HepG2 (cell line): ENCODE measurements at regions not wholly inside any gene's neighbourhood (a gene's known extent, or its start where the extent isn't known, plus 50 kb on each side); places are given as distances from the start of the nearest gene placed in this dataset.

Experiments used
- ATAC-seq: fragments of 200-7000 bp; cut with Tn5 transposase; 3 replicates; pipeline ENCODE4 v1.9.1; 2020; ENCODE audit warnings: mild to moderate bottlenecking, moderate library complexity
- BruUV-seq: library from RNA; stranded (reverse); fragments of 400-500 nt; replicated peaks from 2 replicates; lab custom pipeline; 2021; lab: Mats Ljungman, UMichigan
- CTCF ChIA-PET: fragments of 300-600 bp; formaldehyde crosslinking; extraction: SDS; loops from one replicate; lab custom pipeline; 2021; ENCODE audit warnings: low total read pairs, inconsistent platforms, low intra/inter-chr PET ratio; lab: Yijun Ruan, JAX
- POLR2A ChIA-PET: fragments of 350-600 bp; sonication (Branson Sonifier 250); formaldehyde crosslinking; loops from one replicate; lab custom pipeline; 2020; ENCODE audit warnings: antibody characterized with exemption, inconsistent platforms; lab: Yijun Ruan, JAX
- DNase-seq: peaks from one replicate; pipeline ENCODE4 v3.0.0-alpha.2; 2015; ENCODE audit warnings: low spot score
- FAIRE-seq: peaks from 3 replicates; lab custom pipeline; 2011; peaks lifted over from hg19 to GRCh38; lab: Jason Lieb, UNC
- H2AFZ ChIP-seq: one replicate; pipeline ENCODE4 v1.6.1; 2011; ENCODE audit warnings: low read length, inconsistent platforms
- H3K27ac ChIP-seq: fragments of 300-600 bp; 3 replicates; pipeline ENCODE4 v1.8.0; 2011; ENCODE audit warnings: mixed run types, mild to moderate bottlenecking, mixed read lengths, low read length, inconsistent platforms; ENCODE audit not compliant: insufficient read depth; ENCODE audit errors: extremely low read length
- H3K27me3 ChIP-seq, 2 experiments: fragments of 200-600 bp in 1 of 2; 2 replicates in 1 of 2; 3 replicates in 1 of 2; pipeline versions ENCODE4 v1.6.0 to v1.8.0; 2011; ENCODE audit warnings: low read length in 2 of 2, mild to moderate bottlenecking in 2 of 2, moderate library complexity in 2 of 2, inconsistent platforms in 1 of 2; ENCODE audit not compliant: insufficient read depth in 2 of 2, control insufficient read depth in 1 of 2
- H3K36me3 ChIP-seq, 2 experiments: fragments of 200-600 bp in 1 of 2; replicated peaks in 1 of 2; 2 replicates in 1 of 2; 3 replicates in 1 of 2; pipeline versions ENCODE4 v1.5.1 to v1.8.0; 2011; ENCODE audit warnings: low read length in 2 of 2, inconsistent platforms in 1 of 2; ENCODE audit not compliant: insufficient read depth in 2 of 2, control insufficient read depth in 1 of 2
- H3K4me1 ChIP-seq: 2 replicates; pipeline ENCODE4 v1.5.1; 2012; ENCODE audit warnings: low read length, inconsistent platforms; ENCODE audit not compliant: insufficient read depth
- H3K4me2 ChIP-seq: 2 replicates; pipeline ENCODE4 v1.6.0; 2011; ENCODE audit warnings: low read depth, low read length, inconsistent platforms
- H3K4me3 ChIP-seq, 3 experiments: fragments of 200-600 bp in 1 of 3; sonication (generic), shearing (Covaris generic) in 1 of 3; replicated peaks in 1 of 3; 2 replicates each; pipeline ENCODE4 v1.5.1; 2011 to 2016; ENCODE audit warnings: low read length in 3 of 3, inconsistent platforms in 2 of 3, low read depth in 2 of 3, mild to moderate bottlenecking in 2 of 3, control low read depth in 1 of 3, mixed read lengths in 1 of 3; ENCODE audit not compliant: insufficient read depth in 1 of 3
- H3K79me2 ChIP-seq: one replicate; pipeline ENCODE4 v1.6.1; 2011; ENCODE audit warnings: low read length, inconsistent platforms; ENCODE audit not compliant: insufficient read depth
- H3K9ac ChIP-seq: 2 replicates; pipeline ENCODE4 v1.6.0; 2011; ENCODE audit warnings: mild to moderate bottlenecking, low read depth, low read length, inconsistent platforms; ENCODE audit not compliant: insufficient read depth
- H3K9me3 ChIP-seq: 2 replicates; pipeline ENCODE4 v1.5.1; 2012; ENCODE audit warnings: mild to moderate bottlenecking, low read length
- H4K20me1 ChIP-seq: 2 replicates; pipeline ENCODE4 v1.6.0; 2011; ENCODE audit warnings: inconsistent platforms, mild to moderate bottlenecking, low read length, moderate library complexity; ENCODE audit not compliant: insufficient read depth
- AHDC1 ChIP-seq: sonication (generic); formaldehyde crosslinking; IDR thresholded peaks from 2 replicates; pipeline ENCODE4 v1.5.1; 2020; ENCODE audit warnings: mild to moderate bottlenecking, missing genetic modification reagents, borderline replicate concordance
- CEBPG ChIP-seq: IDR thresholded peaks from 2 replicates; pipeline ENCODE4 v1.6.1; 2016
- CENPT ChIP-seq: sonication (generic); formaldehyde crosslinking; IDR thresholded peaks from 2 replicates; pipeline ENCODE4 v1.8.0; 2022; ENCODE audit warnings: low read depth, mild to moderate bottlenecking, moderate library complexity, missing genetic modification reagents
- FLYWCH1 ChIP-seq: sonication (generic); formaldehyde crosslinking; IDR thresholded peaks from 2 replicates; pipeline ENCODE4 v1.8.1; 2023; ENCODE audit warnings: mild to moderate bottlenecking, missing genetic modification reagents
- LBX2 ChIP-seq: sonication (generic); formaldehyde crosslinking; IDR thresholded peaks from 2 replicates; pipeline ENCODE4 v1.5.0; 2020; ENCODE audit warnings: missing genetic modification reagents, mild to moderate bottlenecking, borderline replicate concordance
- SPEN ChIP-seq: sonication (generic); formaldehyde crosslinking; IDR thresholded peaks from 2 replicates; pipeline ENCODE4 v1.5.1; 2020; ENCODE audit warnings: low read depth, mild to moderate bottlenecking, missing genetic modification reagents
- ZFP91 ChIP-seq: sonication (generic); formaldehyde crosslinking; IDR thresholded peaks from 2 replicates; pipeline ENCODE4 v1.9.0; 2022; ENCODE audit warnings: missing genetic modification reagents, mild to moderate bottlenecking, borderline replicate concordance
- ZNF121 ChIP-seq: sonication (generic); formaldehyde crosslinking; IDR thresholded peaks from 2 replicates; pipeline ENCODE4 v1.5.0; 2020; ENCODE audit warnings: mild to moderate bottlenecking, missing genetic modification reagents
- ZNF207 ChIP-seq: fragments of 450-650 bp; IDR thresholded peaks from 2 replicates; pipeline ENCODE4 v1.6.1; 2016; ENCODE audit warnings: antibody characterized with exemption, borderline replicate concordance
- ZNF33B ChIP-seq: sonication (generic); formaldehyde crosslinking; IDR thresholded peaks from 2 replicates; pipeline ENCODE4 v1.5.1; 2020; ENCODE audit warnings: mild to moderate bottlenecking, missing genetic modification reagents
- ZNF383 ChIP-seq: sonication (generic); formaldehyde crosslinking; IDR thresholded peaks from 2 replicates; pipeline ENCODE4 v1.4.0; 2020; ENCODE audit warnings: missing genetic modification reagents, mild to moderate bottlenecking, borderline replicate concordance
- ZNF576 ChIP-seq: sonication (generic); formaldehyde crosslinking; IDR thresholded peaks from 2 replicates; pipeline ENCODE4 v1.4.0; 2020; ENCODE audit warnings: mild to moderate bottlenecking, missing genetic modification reagents
- ZNF777 ChIP-seq: sonication (generic); formaldehyde crosslinking; IDR thresholded peaks from 2 replicates; pipeline ENCODE4 v1.4.0; 2020; ENCODE audit warnings: missing genetic modification reagents
- WGBS: methylation state at CpG from one replicate; pipeline ENCODE4 v1.1.6; 2017; ENCODE audit warnings: low lambda C conversion rate; 5-methylcytosine and 5-hydroxymethylcytosine counted together
- in situ Hi-C: cut with HindIII; loops from 2 replicates; pipeline ENCODE4 v1.10.0; 2017; ENCODE audit warnings: low pct_unique_long_range_greater_than_20kb; ENCODE audit not compliant: extremely low pct_ligation_motif_present
- intact Hi-C: fragments of 100-400 bp; cut with micrococcal nuclease; formaldehyde crosslinking; loops from one replicate; pipeline ENCODE4 v1.10.0; 2022; ENCODE audit not compliant: unreplicated experiment
- TF ChIP-seq, protein P1 (sequence below): sonication (generic); formaldehyde crosslinking; IDR thresholded peaks from 2 replicates; pipeline ENCODE4 v1.4.0; 2020; ENCODE audit warnings: mild to moderate bottlenecking, missing genetic modification reagents

DNA sequence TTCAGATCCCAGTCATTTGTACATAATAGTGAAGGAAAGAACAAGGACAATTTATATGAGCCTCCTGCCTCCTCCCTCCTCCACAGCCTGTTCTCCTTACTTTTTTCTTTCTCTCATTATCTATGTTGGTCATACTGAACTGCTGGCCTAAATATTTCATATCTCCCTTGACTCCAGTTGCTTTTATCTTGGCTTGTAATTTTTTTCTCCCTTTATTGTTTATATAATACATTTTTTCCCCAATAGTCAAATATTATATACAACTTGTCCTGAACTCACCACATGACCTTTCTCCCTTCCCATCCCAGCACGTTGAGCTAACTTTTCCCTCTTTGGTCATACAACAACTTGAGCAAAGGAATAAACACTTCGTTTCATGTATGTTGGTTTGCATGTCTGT, 752.1 kb downstream of the LTN1 start:
- no peaks in the 10 kb centered on the region for H3K4me1 ChIP-seq
- ATAC-seq: no peak
- in situ Hi-C loops (no loop called here), intact Hi-C loops (no loop called here)
- CTCF ChIA-PET: no interaction called here
- H3K27me3 ChIP-seq: no peaks in the 10 kb centered on the region
- H3K36me3 ChIP-seq: no peaks in the 10 kb centered on the region
- H3K4me2 ChIP-seq: no peak overlapping the region
- H3K27ac ChIP-seq: no peak overlapping the region
- peaks cover 70% of the 10 kb centered on the region for H3K9me3 ChIP-seq
- WGBS: 0% methylated on average over 2 of the region's 2 CpGs
- POLR2A ChIA-PET: no interaction called here
- H3K9ac ChIP-seq: no peak overlapping the region
- H3K4me3 ChIP-seq: no peak overlapping the region
- DNase-seq: no peak
- no peaks in the 10 kb centered on the region for H3K79me2 ChIP-seq
- no peak overlapping the region for H2AFZ ChIP-seq
- BruUV-seq: no TSS peak
- no peak for FAIRE-seq
- no peaks in the 10 kb centered on the region for H4K20me1 ChIP-seq
- TF ChIP-seq AHDC1 (CRISPR knock-in tag) (no peak), LBX2 (CRISPR knock-in tag) (no peak), ZFP91 (no peak), SPEN (CRISPR knock-in tag) (no peak), ZNF121 (CRISPR knock-in tag) (no peak), CEBPG (CRISPR knock-in tag) (no peak), ZNF207 (no peak), CENPT (CRISPR knock-in tag) (no peak), FLYWCH1 (CRISPR knock-in tag) (no peak), ZNF383 (CRISPR knock-in tag) (no peak), ZNF33B (no peak), ZNF576 (CRISPR knock-in tag) (no peak), ZNF777 (CRISPR knock-in tag) (no peak)
- TF ChIP-seq, protein P1, sequence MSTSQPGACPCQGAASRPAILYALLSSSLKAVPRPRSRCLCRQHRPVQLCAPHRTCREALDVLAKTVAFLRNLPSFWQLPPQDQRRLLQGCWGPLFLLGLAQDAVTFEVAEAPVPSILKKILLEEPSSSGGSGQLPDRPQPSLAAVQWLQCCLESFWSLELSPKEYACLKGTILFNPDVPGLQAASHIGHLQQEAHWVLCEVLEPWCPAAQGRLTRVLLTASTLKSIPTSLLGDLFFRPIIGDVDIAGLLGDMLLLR (CRISPR knock-in tag): no peak
